H1 (cell line): ENCODE measurements at regions not wholly inside any gene's neighbourhood (a gene's known extent, or its start where the extent isn't known, plus 50 kb on each side); places are given as distances from the start of the nearest gene placed in this dataset.

Source experiments
- POLR2A ChIP-seq, 2 experiments: IDR thresholded peaks; 1 replicate in 1 of 2; 2 replicates in 1 of 2; pipeline ENCODE4 v1.6.1; 2011; ENCODE audit warnings: low read depth in 2 of 2, low read length in 2 of 2, mild to moderate bottlenecking in 2 of 2; ENCODE audit errors: control extremely low read depth in 1 of 2
- SIN3A ChIP-seq, 2 experiments: IDR thresholded peaks in 1 of 2; conservative IDR thresholded peaks in 1 of 2; 2 replicates each; pipeline ENCODE4 v1.6.1; 2011 to 2012; ENCODE audit warnings: low read length in 2 of 2, improper control_type of control experiment in 1 of 2, low read depth in 1 of 2, mild to moderate bottlenecking in 1 of 2
- SP2 ChIP-seq: IDR thresholded peaks from 2 replicates; pipeline ENCODE4 v1.6.1; 2012; ENCODE audit warnings: mild to moderate bottlenecking, low read length, inconsistent platforms
- TCF12 ChIP-seq: IDR thresholded peaks from 2 replicates; pipeline ENCODE4 v1.6.1; 2011; ENCODE audit warnings: low read depth, mild to moderate bottlenecking, low read length

DNA sequence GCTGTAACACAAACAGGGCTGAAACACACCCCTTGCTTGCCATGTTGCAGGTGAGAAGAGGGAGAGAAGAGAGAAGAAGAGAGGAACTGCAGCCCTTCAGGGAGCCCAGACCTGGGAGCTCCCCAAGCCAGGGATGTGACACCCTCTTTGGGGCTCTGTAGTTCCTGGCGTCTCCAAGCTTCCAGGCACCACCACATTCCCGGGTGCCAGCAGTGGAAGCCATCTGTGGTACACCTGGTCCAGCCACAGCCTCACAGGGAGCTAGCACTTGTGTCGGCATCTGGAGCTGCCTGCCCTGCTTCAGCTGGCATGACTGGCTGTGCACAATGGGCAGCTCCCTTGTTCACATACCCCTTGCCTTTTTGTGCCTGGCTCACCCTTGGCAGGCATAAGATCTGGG lies 182.1 kb downstream of the DEPDC1B start (continued):
- TF ChIP-seq TCF12 = no peak
- TF ChIP-seq SP2 = no peak
- no peak for TF ChIP-seq POLR2A (IDR thresholded peaks at IDR 0.05; ENCODE audit: control extremely low read depth in 1 of 2, low read depth in 2 of 2, low read length in 2 of 2)
- TF ChIP-seq SIN3A (conservative IDR thresholded peaks at IDR 0.05 in 1 of 2, IDR thresholded peaks at IDR 0.05 in 1 of 2; ENCODE audit: low read depth in 1 of 2, low read length in 2 of 2) = no peak
- TF ChIP-seq, all 59 proteins: peak for 0
